ENCODE measurements at regions not wholly inside any gene's neighbourhood (a gene's known extent, or its start where the extent isn't known, plus 50 kb on each side); places are given as distances from the start of the nearest gene placed in this dataset.

DNA sequence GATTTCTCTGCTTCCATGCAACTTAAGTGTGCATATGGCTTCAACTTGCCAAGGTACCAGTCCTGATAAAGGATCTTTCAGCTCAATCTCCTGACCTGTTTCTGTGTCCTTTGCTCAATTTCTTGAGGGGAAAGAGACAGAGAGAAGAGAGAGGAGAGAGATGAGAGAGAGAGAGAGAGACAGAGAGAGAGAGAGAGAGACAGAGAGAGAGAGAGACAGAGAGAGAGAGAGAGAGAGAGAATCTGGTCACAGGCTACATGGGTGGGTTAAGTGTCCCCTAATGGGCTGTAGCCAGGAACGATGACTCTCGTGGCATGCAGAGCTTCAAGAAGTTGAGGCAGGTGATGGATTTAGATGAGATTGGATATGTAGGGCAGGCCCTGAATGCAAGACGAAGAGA is 335.2 kb upstream of the PRKCQ start:
- no peak for TF ChIP-seq CTCF (IDR thresholded peaks at IDR 0.05)
- TF ChIP-seq POLR2A (IDR thresholded peaks at IDR 0.05), result no peak
